D341Med (cell line): ENCODE measurements at regions not wholly inside any gene's neighbourhood (a gene's known extent, or its start where the extent isn't known, plus 50 kb on each side); places are given as distances from the start of the nearest gene placed in this dataset.
"Not testable (repeated sequence)": the region's sequence is repeated elsewhere in the genome, so short reads cannot be mapped to it uniquely, and the experiment has no call there.

Experiments used
- DNase-seq: peaks from one replicate; pipeline ENCODE4 v3.0.0; 2012; ENCODE audit warnings: low spot score

GRCh38 chr22:48424661-48425060 is 1403.0 kb downstream of the BRD1 start:
- DNase-seq: no peak

GRCh38 chr22:48424201-48424627 is 1403.5 kb downstream of the BRD1 start:
- DNase-seq: no peak

DNA sequence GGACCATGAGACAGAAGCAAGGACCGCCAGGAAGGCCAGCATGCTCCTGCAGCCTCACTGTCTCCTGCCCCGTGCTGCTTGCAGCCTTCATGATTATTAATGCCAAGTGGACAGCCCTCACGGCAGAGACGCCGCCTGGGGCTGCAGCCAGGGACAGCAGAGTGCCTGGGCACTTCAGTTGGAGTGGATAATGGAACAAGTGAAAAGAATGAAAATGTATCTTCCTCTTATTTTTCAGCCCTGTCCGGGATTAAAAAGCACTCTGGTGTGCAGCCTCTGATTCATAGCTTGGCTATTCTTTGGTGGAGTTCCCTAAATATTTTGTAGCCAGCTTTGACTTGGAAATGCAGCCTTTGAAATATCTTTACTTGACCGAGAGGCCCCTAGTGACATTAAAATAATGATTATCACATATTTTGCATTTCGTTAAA is 1404.2 kb downstream of the BRD1 start:
- no peak for DNase-seq

DNA sequence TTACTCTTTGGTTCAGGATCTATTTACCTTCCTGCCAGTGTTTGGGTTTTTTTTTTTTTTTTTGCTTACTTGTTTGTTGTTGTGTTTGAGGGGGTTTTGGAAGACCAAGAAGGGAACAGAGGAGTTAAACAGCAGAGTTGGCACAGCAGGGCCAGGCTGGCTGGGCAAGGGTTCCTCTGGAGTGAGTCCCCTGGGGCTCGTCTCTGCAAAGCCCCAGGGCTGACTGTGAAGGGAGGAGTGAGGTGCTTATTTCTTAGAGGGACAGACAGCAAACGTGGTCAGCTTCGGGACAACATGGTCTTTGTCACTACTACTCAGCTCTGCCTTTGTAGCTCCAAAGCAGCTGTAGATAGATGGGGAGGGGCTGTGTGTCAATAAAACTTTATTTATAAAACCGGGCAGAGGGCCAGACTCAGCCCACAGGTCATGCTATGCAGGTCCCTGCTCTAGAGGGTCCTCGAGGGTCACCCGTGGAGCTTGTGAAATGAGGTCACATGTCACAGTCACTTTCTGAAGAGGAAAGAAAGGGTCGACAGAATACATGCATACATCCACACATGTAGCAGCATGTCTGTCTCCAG is 1404.7 kb downstream of the BRD1 start:
- DNase-seq: no peak

GRCh38 chr22:48418831-48419230 is 1408.8 kb downstream of the BRD1 start:
- DNase-seq: no peak

DNA sequence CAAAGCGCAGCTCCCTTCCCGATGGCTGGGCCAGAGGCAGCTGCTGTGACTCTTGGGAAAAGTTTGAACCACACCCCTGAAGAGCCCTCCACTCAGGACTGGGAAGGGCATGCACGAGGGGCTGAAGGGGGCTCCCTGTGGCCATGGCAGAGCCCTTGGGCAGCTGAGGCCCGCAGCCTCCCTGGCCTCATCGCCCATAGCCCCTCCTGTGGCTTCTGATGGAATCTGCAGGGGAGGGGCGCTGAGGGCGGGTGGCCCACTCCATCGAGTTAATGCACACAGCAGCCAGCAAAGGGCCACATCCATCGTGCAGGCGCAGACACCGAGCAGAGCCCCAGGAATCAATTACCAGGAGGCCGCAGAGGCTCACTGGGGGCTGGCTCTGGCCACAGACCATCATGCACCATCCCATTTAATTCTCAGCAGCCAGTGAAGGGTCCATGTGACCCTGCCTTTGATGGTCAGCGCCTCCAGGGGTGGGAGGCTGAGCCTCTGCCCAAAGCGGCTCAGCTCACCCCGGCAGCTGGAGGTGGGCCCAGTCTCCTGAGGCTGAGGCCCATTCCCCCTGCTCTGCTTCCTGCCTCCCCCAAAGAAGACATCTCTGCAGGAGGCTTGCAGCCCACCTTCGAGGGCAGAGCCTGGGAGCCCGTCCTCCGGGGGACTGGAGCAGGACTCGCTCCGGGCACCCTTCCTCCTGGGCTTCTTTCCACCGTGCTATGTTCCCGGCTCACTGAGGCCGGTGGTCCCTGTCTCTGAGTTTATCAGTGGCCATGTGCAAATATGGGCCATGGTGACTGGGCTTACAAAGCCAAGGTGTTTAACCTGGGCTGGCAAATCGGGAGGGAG is 1410.2 kb downstream of the BRD1 start:
- no peak for DNase-seq

GRCh38 chr22:48416396-48417224 is 1411.1 kb downstream of the BRD1 start:
- DNase-seq: no peak

- DNase-seq: no peak
These were observed 1412.2 kb downstream of the BRD1 start for GRCh38 chr22:48415520-48415919.

- no peak for DNase-seq
These were observed 1413.0 kb downstream of the BRD1 start for GRCh38 chr22:48414651-48415050.

GRCh38 chr22:48412931-48413330 is 1414.7 kb downstream of the BRD1 start:
- DNase-seq: not testable (repeated sequence)

GRCh38 chr22:48410536-48410935 is 1417.1 kb downstream of the BRD1 start:
- DNase-seq: no peak

- no peak for DNase-seq
These were observed 1420.3 kb downstream of the BRD1 start for GRCh38 chr22:48407256-48407955.

GRCh38 chr22:48406161-48406560 is 1421.5 kb downstream of the BRD1 start:
- DNase-seq: no peak

DNA sequence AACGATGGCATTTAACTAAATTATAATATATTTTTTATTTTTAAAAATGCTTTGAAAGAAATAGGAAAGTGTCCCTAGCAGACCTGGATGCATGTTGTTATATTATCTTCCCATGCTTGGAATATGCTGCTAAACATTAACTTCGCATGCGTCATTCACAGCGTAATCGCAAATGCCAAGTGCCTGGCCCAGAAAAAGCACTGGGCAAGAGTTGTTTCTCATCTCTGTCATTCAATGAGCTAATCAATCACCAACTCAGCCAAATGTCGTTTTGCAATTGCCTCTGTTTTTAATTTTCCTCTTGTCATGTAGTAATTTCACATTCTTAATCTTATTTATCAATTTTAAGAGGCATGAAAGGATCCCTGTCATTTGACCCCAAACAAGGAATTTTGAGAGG is 1421.9 kb downstream of the BRD1 start:
- no peak for DNase-seq

DNA sequence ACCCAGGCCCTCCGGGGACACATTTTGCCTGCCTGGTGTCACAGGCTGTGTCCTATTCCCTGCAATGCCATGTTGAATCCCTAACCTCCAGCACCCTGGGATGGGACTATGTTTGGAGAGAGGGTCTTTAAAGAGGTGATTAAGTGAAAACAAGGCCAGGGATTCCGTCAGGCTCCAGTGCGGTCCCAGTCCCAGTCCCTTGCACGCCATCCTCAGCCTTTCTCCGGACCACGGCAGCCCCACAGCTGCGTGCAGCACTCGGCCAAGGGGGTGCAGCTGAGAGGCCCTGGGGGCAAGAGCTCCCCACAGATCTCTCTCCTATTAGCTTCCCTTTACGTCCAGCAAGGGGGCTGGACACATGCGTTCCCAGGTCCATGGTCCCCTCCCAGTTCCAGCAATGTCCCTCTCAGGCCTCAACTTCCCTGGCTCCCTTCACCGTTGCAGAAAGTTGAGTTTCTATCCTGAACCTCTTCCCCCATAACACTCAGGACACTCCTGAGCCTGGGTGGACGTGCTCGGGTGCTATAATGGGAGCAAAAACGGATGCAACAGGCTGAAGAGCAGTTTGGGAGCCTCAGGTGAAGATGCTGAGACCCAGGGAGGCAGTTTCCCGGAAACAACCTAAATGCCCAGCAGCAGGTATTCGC is 1422.7 kb downstream of the BRD1 start:
- no peak for DNase-seq

- no peak for DNase-seq
These were observed 1423.9 kb downstream of the BRD1 start for GRCh38 chr22:48403521-48404403.

- DNase-seq: no peak
These were observed 1425.1 kb downstream of the BRD1 start for GRCh38 chr22:48402591-48403031.

DNA sequence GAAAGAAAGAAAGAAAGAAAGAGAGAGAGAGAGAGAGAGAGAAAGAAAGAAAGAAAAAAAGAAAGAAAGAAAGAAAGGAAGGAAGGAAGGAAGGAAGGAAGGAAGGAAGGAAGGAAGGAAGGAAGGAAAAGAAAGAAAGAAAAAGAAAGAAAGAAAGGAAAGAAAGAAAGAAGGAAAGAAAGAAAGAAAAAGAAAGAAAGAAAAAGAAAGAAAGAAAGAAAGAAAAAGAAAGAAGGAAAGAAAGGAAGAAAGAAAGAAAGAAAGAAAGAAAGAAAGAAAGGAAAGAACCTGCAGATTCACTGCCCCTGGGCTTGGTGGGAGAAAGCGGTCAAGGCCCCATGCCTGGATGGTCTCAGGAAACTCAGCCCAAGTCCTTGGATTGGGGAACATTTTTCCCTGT is 1426.2 kb downstream of the BRD1 start:
- not testable (repeated sequence) for DNase-seq

DNA sequence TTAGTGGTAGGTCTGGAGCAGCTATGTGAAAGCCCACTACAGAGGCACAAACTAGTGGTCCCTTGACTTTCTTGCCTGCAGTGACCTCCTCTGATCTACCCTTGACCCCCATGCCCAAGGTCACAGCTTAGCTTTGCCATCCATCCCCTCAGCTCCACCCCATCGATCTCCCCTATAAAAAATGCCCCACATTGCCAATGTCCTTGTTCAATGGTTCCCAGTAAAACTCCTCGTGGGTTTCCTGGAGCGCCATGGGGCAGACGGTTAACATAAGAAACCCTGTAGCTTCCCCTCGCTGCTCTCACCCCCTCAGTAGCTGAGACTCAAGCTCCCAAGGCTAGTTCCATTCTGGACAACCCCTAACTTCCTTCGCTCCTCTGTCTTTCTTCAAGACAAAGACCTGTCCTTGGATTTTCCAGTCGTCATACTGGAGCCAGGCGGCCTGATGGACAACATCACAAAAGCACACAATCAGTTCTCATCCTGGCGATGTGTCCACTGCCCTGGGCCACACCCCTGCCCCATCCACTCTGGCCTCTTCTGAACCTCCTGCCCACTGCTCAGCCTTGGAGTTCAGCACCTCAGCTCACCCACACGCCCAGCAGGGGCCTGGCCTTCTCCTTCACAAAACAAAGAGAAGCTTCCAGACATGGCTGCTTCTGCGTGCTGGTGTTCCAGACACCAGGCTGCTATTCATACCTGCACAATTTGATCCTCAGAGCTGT is 1429.3 kb downstream of the BRD1 start:
- DNase-seq: no peak
